Stimulated activated CD4-positive, alpha-beta T cell treated with anti-CD3 and anti-CD28 coated beads, Interleukin-15, amount 100 ng/mL, for 48 hours (primary cell): ENCODE measurements at regions not wholly inside any gene's neighbourhood (a gene's known extent, or its start where the extent isn't known, plus 50 kb on each side); places are given as distances from the start of the nearest gene placed in this dataset.

Source experiments
- DNase-seq, 2 donors: peaks; one replicate each; pipeline ENCODE4 v3.0.0-alpha.2; 2020; ENCODE audit warnings: low read depth in 2 of 2

DNA sequence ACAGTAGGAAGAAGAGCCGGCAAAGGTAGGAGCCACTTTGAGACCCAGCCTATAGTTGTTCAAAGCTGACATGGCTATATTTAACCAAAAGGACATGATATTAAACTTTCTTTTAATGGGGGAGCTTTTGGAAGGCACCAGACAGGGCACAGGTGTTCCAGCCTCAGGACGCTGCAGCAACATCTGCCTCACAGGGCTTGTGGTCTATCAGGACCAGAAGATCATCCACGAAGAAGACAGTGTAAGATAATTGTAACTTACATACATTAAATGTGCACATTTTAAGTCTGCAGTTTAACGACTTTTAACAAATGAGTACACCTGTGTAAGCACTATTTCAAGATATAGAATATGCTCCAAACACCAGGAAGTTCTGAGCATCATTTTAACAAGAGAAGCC is 168.2 kb upstream of the PMEPA1 start:
- no peak for DNase-seq

DNA sequence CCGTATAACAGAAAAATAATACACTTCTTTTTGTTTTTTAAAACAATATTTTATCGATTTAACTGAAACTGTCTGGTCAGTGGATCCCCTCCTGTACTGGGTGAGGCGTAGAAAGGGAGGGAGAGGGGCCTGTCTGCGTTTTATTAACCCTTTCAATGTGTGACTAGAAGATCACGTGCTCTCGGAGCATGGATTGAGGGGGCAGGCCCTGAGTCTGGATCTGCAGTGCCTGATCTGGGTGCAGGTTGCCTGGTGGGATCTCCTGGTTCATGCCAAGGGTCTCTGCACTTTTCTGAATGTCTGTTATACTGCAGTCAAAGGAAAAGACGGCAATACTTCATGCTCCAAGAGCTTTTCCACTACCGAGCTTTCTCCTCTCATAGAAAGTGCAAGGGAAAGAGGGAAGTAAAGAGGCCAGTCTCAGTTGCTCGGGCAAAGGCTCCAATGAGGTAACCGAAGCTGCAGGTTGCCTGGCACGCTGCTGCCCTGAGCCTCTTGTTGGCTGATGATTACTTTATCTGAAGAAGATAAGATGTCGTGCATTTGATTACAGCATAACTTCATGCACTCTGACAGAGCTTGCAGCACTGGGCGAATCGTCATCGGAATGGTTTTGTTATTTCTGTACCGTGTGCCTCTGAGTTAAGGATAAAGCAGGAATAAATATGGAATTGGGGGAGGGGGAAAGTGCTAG is 167.5 kb upstream of the PMEPA1 start:
- no peak for DNase-seq

DNA sequence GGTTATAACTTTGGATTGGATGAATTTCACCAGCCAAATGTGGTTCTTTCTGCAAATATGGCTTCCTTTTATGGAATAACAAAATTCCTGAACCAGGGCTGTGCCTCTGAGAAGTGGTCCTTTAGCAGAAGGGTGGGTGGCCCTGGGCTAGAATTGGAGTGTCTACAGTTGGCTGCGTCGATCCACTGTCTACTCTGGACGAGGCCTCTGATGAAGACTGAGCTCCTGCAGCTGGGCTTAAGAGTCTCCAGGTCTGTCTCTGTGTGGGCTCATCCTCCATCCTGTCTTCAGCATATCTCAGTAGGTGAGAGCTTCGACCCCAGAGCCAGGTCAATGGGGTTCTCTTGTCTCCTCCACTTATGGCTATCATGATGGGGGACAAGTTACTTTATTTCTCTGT is 166.3 kb upstream of the PMEPA1 start:
- DNase-seq = no peak

DNA sequence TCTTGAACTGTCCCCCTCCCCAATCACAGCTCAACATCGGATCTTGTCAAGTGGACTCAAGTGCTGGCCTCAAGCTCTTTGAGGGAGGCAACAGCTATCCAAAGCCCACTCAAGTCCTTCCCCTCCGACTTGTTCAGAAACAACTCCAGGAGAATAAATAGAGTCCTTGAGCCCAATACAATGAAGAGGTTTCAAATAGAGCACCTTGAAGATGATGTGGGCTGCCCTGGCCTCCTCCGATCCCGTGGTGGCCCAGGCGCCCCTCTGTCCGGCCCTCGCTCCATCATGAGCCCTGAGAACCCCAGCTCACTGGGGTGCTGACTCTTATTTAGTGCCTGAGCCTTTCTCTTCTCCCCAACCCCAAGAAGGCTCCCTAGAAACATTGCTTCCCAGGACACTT is 164.3 kb upstream of the PMEPA1 start:
- DNase-seq = no peak

DNA sequence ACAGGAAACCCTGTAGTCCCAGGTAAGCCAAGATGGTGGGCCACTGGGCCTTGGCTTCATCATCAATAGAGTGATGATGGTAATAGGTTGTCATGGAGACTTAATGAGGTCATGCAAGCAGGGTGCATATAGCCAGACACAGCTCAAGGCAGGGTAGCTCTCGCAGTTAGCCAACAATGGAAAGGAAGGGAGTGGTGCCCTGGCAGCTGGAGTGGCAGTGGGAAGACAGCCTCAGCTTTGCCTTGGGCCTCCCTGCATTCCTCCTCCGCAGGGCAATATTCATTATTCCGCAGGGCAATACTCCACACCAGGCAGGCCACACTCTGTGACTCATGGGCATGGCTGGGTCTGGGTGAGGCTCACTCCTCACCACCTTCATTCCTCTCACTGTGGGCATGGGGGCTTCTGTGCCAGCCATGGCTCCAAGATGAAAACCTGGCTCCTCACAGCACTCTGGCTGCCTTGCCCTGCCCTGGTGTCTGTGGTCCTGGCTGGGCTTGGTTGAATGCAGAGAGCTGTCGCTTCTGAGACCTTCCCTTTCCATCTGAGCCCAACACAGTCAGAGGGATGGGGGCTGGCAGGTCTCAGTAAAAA is 163.1 kb upstream of the PMEPA1 start:
- no peak for DNase-seq

DNA sequence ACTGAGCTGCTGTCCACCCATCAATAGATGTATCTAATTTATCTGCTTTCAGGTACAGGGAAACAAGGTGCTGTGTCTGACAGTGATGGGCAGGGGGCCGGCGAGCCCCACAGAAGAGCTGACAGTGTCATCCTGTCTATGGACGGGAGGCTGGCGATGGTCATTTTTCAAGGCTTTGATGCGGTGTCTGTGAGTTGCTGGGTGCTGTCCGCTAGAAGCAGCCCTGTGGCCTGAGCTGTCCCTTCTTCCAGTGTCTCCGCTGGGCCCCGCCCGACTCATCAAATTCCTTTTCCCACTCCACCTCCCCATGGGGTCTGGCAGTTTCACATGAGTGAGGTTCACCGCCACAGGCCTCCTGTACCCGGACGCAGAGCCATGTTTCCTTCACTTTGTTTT is 161.4 kb upstream of the PMEPA1 start:
- no peak for DNase-seq

DNA sequence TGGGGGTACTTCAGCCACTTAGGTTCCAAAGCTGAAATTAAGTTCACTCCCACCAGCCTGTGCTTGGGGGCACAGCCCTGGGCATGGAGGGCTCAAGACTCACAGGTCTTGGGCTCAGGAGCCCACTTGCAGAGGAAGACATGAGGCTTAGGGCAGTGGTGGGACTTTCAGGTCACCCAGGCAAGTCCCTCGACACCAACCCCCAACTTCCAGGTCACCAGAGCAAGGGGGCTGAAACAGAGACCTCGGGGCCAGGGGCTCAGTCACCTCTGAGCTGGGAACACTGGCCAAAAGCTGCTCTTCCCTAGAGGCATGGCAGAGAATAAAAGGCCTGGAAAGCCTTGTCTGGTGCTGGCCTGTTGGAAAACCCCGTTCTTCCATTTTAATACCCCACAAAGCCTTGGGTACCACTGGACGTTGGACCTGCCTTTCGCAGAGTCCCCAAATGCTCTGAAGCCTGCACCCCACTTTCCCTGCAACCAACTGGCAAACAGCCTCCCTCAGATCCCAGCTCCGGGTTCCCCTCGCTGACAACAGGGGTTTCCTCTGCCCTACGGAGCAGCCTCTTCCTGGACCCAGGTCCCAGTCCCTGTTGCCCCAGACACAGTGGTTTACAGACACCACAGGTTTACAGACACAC is 160.9 kb upstream of the PMEPA1 start:
- no peak for DNase-seq

DNA sequence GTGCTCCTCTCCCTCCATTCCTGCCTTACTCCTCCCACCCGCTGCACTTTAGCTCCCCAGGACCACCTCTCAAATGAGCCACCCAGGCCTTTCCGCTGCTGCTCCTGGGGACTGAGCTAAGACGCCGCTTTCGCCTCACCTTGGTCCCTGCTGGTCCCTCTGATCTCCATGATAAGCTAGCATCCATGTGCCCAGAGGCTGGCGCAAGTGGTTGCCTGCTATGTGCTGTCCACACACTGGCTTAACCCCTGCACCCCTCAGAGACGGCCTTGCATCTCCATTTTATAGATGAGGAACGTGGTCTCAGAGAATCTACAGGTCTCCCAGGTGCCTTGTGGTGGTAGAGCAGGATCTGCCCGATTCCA is 160.1 kb upstream of the PMEPA1 start:
- no peak for DNase-seq

DNA sequence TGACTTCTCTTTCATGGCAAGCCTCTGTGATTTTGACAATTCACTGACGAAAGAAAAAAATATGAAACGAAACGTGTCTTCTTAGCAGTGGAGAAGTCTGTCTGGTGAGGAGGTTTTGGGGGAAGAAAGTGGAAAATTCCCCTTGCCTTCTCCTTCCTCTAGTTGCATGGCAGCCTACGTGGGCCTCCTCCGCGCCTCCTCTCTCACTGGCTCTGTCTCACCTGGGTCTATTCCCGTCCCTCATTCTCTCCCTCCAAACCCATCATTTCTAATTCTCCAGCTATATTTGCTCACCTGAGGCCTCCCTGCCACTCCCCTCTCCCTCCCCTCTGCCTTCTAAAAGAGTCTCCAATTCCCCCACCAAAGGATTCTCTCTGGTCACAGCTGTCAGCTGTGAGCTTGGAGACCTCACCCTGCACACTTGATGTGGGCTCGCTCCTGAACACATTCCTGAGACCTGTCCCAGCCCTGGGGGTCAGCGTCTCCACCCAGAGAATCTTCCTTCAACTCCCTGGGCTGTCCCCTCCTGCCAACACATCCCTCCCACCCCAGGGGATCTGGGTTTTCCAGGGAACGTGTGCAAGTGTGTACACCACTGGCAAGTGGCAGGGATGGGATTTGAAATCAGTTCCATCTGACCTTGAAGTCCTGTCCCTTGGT is 159.6 kb upstream of the PMEPA1 start:
- no peak for DNase-seq

DNA sequence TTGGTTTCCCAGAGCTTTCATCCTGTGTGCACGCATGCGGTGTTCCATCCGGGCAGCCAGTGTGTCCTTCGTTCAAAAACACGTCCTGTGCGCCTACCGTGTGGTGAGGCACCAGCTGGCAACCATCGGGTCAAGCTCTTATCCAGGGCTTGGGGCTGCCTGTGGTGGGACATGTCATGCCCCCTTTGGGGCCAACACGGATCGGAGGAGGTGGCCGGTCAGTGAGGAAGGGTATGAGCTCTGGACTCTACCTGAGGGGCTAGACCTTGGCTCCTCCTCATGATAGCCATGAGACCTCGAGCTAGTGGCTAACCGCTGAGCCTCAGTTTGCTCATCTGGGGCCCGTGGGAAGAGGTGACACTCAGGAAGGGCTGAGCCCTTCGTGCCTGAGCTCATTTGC is 158.5 kb upstream of the PMEPA1 start:
- no peak for DNase-seq

DNA sequence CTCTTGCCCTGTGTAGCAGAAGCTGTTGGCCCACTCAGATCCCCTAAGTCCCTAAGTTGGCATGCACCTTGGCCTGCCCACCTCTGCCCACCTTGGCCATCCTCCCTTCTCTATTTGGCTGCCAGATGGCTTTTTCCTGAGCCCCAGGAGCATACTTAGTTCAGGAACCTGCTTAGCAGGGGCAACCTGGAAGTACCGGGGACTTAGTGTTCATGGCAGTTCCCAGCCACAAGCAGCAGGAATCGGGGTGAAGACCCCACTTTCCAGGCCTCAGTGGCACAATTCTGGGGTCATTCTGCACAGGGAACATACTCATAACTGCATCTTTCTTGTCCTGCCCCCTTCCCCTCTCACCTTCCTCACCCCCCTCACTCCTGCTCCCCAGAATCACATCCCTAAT is 158.0 kb upstream of the PMEPA1 start:
- no peak for DNase-seq

DNA sequence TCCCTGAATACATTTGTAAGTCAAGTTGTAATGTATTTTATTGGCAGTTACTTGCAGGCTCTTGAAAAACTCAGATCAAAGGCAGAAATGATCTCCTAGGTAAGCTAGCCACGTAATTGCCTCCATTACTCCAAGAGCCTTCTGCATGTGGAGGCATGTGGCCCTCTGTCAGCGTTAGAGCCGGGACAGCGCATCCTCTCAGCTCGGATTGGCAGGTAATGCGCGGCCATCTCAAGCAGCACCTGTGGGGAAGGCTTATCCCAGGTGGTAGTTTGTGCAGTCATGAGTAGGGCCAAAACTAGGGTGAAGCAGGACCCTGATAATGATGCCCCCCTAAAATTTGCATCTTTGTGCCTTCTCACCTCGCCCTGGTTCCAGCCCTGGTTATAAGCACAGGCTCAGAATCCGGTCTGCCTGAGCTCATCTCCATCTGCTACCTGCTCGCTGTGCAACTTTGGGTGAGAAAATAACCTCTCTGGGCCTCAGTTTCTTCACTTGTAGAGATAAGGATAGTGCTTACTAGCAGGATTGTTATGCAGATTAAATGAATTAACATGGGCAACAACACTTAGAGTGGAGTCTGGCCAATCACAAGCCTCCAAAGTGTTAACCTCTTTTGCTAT is 157.5 kb upstream of the PMEPA1 start:
- DNase-seq = no peak

DNA sequence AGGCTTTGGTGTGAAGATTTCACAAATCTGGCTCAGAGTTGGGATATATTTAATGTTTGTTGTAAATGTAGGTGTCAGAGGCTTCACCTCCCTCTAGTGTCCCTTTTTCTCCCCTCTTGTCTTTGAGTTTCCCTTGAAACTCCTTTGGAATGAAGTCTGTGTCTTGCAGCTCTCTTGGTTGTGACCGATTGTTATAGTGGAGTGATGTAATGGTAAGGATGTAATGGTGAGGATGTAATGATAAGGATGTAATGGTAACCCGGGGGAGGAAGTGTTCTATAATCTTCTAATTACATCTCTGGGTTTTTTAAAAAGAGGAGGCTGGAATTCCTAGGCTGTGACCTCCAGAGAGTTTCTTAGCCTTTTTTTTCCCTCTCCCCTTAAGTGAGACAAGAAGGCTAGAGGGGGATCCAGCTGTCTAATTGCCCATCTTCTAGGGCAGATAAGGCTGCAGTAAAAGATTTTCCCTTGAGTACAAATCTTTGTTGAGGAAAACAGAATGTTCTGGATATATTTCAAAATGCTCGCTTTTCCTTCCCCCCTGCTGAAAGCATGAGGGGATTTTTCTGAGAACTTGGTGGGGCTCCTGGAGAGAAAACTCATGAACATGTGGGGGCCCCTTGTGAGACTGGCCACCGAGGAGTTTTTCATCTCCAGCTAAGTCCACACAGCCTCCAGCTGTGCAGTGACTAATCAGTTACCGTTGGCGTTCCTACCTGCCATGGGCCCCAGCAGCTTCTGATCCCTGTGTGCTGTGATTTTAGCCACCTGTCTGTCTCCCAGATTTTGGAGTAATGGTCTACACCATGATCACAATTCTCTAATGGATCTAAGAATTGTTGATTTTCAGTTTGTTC is 156.7 kb upstream of the PMEPA1 start:
- no peak for DNase-seq

DNA sequence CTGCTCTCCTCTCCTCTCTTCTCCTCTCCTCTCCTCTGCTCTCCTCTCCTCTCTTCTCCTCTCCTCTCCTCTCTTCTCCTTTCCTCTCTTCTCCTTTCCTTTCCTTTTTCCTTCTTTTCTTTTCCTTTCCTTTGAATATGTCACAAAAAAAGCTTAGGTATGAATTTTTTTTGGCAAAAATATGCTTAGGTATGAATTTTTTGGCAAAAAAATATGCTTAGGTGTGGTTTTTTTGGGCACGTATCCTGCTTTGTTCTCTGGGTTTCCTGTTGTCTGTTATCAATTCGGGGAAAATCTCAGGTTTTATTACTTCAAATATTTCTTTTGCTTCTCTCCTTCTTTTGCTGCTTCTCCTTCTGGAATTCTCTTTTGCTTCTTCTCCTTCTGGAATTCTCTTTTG is 155.5 kb upstream of the PMEPA1 start:
- no peak for DNase-seq

DNA sequence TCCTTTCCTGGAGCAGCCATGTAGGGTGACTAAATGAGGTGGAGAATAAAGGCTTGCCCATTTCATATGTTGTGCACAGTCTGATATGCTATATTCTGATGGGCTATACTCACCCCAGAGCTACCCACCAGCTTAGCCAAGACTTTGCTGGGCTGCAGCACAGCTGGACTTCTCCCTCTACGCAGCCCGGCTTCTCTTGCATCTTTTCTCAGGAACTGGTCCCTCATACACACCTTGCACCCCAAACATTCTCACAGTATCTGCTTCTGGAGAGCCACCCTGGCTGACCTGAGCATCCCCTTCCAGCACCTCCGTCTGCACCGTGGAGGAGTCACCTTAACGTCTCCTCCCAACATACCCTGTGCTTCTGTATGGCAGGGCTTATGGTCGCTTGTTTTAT is 150.8 kb upstream of the PMEPA1 start:
- DNase-seq = no peak

DNA sequence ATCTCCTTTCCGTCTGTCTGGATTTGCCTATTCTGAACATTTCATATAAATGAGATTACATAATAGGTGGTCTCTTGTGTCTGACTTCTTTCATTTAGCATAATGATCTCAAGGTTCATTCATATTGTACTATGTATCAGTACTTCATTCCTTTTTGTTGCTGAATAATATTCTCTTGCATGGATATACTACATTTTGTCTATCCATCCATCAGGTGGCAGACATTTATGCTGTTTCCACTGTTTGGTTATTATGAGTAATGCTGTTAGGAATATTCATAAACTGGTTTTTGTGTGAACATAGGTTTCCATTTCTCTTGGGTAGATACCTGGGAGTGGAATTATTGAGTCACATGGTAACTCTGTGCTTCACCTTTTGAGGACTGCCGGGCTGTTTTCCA is 148.2 kb upstream of the PMEPA1 start:
- DNase-seq = no peak

DNA sequence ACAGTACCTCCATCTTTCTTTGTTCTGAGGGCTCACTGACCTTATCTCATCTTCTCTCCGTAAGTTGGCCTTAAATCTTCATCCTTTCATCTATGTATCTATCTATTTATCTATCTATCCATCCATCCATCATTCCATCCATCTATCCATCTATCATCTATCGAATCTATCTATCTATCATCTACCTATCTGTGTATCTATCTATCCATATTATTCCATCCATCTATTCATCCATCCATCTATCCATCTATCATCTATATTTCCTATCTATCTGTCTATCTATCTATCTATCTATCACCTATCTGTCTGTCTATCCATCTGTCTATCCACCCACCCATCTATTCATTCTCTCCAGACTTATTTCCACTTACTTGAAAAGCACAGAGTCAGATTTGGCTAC is 147.3 kb upstream of the PMEPA1 start:
- no peak for DNase-seq

DNA sequence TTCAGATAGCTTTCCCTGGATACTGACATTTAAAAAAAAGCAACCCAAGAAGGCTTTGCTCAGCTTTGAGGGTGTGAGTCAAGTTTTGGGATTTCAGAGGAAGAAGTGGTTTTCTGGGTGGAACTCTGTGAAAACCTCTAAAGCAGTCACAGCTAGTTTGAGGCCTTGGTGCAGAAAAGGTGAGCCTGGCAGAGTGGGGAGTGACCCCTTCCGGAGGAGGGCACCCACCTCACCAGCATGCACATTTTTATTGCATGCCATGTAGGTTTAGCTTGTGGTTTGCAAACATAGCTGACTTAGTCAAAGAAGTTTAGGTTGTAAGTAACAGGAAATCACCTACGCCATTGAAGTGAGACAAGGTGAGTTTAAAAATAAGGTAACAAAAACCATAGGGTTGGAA is 146.8 kb upstream of the PMEPA1 start:
- DNase-seq = no peak

DNA sequence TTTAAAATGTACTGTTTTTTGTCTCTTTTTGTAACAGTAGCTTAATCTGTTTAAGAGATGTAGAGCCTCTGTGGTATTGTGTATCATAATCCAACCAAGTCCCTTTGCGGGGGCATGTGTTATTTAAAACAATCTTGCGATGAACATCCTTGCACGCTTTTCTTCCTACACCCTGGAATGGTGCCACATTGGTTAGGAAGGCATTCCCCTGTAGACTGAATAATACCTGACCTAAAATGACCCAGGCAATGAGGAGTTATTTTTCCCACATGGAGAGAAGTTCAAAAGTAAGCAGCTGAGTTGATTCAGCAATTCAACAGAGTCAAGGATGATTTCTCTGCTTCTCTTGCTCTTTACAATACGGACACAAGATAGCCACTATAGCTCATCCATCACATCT is 142.0 kb upstream of the PMEPA1 start:
- DNase-seq = no peak

DNA sequence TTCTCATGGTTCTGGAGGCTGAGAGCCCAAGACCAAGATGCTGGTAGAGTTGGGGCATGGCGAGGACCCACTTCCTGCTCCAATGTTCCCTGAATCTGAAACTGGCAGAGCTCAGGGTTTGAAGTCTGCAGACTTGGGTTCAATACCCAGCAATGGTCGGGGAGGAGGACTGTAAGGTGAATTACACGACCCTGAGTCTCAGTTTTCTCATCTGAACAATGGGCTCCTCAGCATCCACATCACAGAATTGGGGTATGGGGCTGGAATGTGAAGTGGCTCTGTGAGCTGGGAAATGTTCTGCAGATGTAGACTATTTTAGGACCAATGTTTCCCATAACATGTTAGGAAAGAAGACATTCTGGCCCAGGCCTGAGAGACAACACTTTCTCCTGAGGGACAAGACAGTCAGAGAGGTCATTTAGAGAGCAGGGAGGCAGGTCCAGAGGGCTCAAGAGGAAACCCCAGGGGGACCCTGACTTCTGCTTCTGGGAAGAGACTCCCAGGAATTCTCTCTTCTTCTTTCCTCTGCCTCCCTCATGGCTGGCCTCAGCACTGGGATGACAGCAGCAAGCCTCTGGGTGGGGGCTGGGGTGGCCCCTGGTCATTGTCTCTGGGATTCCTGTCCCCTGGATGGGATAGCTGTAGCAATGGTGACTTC is 141.3 kb upstream of the PMEPA1 start:
- DNase-seq = no peak

DNA sequence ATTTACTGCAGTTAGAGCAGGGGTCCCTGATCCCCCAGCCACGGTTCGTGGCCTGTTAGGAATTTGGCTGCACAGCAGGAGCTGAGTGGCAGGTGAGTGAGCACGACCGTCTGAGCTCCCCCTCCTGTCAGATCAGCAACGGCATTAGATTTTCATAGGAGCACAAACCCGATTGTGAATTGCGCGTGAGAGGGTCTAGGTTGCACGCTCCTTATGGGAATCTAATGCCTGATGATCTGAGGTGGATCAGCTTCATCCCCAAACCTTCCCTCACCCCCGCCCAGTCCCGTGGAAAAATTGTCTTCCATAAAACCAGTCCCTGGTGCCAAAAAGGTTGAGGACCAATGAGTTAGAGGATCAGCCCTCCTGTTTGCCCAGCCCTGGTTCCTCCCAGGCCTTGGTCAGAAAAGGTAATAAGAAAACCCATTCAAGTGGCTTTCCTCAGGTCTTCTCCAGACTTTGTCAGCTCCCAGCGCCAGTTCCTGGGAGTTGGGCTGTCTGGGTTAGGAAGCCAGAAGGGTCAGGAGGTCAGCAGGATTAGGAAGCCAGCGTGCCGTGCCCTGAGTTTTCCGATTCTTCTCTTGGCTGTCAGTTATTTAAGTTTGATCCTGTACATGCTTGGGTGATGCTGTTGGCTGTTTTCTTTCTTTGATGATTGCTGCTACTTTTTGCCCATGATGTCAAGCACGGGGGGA is 139.9 kb upstream of the PMEPA1 start:
- no peak for DNase-seq
